A673 (cell line): ENCODE measurements at regions not wholly inside any gene's neighbourhood (a gene's known extent, or its start where the extent isn't known, plus 50 kb on each side); places are given as distances from the start of the nearest gene placed in this dataset.

Source experiments
- BruUV-seq: library from RNA; stranded (reverse); fragments of 400-500 nt; replicated peaks from 2 replicates; lab custom pipeline; 2021; lab: Mats Ljungman, UMichigan
- CTCF ChIA-PET: fragments of 300-600 bp; sonication (Branson Sonifier 250); formaldehyde crosslinking; loops from one replicate; lab custom pipeline; 2022; ENCODE audit warnings: antibody characterized with exemption; lab: Charles Lee
- POLR2A ChIA-PET: fragments of 300-600 bp; sonication (Branson Sonifier 250); formaldehyde crosslinking; loops from one replicate; lab custom pipeline; 2022; ENCODE audit warnings: antibody characterized with exemption; ENCODE audit not compliant: low non-redundant PET; lab: Charles Lee
- DNase-seq: peaks from one replicate; pipeline ENCODE4 v3.0.0-alpha.2; 2015; ENCODE audit warnings: low spot score
- H3K27ac ChIP-seq: fragments of 200-600 bp; sonication (generic); 2 replicates; pipeline ENCODE4 v1.5.1; 2016; ENCODE audit warnings: mixed run types, low read depth, mild to moderate bottlenecking, mixed read lengths, antibody characterized with exemption, low read length; ENCODE audit not compliant: poor library complexity, severe bottlenecking
- H3K27me3 ChIP-seq: fragments of 200-600 bp; sonication (generic); replicated peaks from 2 replicates; pipeline ENCODE4 v1.6.1; 2017; ENCODE audit warnings: mixed run types, low read depth, mild to moderate bottlenecking, mixed read lengths, antibody characterized with exemption, low read length; ENCODE audit not compliant: insufficient read depth, poor library complexity
- H3K36me3 ChIP-seq: fragments of 200-600 bp; sonication (generic); 2 replicates; pipeline ENCODE4 v1.6.1; 2016; ENCODE audit warnings: mixed run types, mild to moderate bottlenecking, mixed read lengths, antibody characterized with exemption, low read length; ENCODE audit not compliant: insufficient read depth, poor library complexity, severe bottlenecking
- H3K4me1 ChIP-seq: fragments of 200-600 bp; sonication (generic); 2 replicates; pipeline ENCODE4 v1.6.1; 2017; ENCODE audit warnings: mixed run types, mild to moderate bottlenecking, mixed read lengths, antibody characterized with exemption, low read length; ENCODE audit not compliant: insufficient read depth, poor library complexity, severe bottlenecking
- H3K4me3 ChIP-seq: fragments of 200-600 bp; sonication (generic); 2 replicates; pipeline ENCODE4 v1.5.1; 2016; ENCODE audit warnings: low read depth, mixed run types, mild to moderate bottlenecking, mixed read lengths, low read length; ENCODE audit not compliant: poor library complexity, severe bottlenecking
- H3K9me3 ChIP-seq: fragments of 200-600 bp; sonication (generic); 2 replicates; pipeline ENCODE4 v1.6.1; 2016; ENCODE audit warnings: mixed run types, low read depth, mild to moderate bottlenecking, mixed read lengths, antibody characterized with exemption, low read length; ENCODE audit not compliant: poor library complexity, severe bottlenecking
- EZH2 ChIP-seq: fragments of 200-600 bp; sonication (generic); IDR thresholded peaks from 2 replicates; pipeline ENCODE4 v1.6.1; 2017; ENCODE audit warnings: borderline replicate concordance, low read depth, mild to moderate bottlenecking, mixed read lengths, antibody characterized with exemption, low read length; ENCODE audit not compliant: poor library complexity, severe bottlenecking
- intact Hi-C: fragments of 100-400 bp; cut with micrococcal nuclease; formaldehyde crosslinking; loops from one replicate; pipeline ENCODE4 v1.10.0; 2022; ENCODE audit not compliant: unreplicated experiment
- TF ChIP-seq, protein P1 (sequence below): fragments of 300-800, 200-600 bp; sonication (generic); conservative IDR thresholded peaks from 2 replicates; pipeline ENCODE4 v1.5.1; 2017; ENCODE audit warnings: low read depth, mild to moderate bottlenecking, antibody characterized with exemption, low read length, moderate library complexity, mixed read lengths

DNA sequence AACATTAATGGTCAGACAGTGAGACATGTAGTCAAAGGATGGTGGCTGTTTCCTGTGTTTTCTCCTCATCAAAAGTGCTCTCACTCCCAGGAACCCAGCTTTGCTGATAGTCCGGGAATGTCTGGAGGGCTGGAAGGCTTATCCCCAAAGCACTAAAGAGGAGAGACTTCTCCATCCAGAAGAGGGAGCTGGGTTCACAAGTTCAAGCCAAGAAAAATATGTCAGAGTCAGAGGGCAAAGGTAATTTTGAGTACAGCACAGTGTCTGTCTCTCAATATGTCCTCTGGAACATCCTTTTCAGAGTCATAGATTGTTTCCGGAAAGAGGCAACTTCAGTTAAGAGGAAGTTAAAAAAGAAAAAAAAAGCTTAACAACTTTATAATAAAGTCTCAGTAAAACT lies 281.5 kb upstream of the PHYHIPL start:
- no TSS peak for BruUV-seq
- Histone ChIP-seq H3K9me3 (no peaks in the 10 kb centered on the region), H3K4me3 (no peak overlapping the region), H3K27me3 (peaks cover 4% of the 10 kb centered on the region), H3K27ac (no peak overlapping the region), H3K4me1 (no peaks in the 10 kb centered on the region), H3K36me3 (no peaks in the 10 kb centered on the region)
- no peak for DNase-seq
- no peak for TF ChIP-seq EZH2
- TF ChIP-seq, protein P1, sequence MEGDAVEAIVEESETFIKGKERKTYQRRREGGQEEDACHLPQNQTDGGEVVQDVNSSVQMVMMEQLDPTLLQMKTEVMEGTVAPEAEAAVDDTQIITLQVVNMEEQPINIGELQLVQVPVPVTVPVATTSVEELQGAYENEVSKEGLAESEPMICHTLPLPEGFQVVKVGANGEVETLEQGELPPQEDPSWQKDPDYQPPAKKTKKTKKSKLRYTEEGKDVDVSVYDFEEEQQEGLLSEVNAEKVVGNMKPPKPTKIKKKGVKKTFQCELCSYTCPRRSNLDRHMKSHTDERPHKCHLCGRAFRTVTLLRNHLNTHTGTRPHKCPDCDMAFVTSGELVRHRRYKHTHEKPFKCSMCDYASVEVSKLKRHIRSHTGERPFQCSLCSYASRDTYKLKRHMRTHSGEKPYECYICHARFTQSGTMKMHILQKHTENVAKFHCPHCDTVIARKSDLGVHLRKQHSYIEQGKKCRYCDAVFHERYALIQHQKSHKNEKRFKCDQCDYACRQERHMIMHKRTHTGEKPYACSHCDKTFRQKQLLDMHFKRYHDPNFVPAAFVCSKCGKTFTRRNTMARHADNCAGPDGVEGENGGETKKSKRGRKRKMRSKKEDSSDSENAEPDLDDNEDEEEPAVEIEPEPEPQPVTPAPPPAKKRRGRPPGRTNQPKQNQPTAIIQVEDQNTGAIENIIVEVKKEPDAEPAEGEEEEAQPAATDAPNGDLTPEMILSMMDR = no peak
- ChIA-PET CTCF (no interaction called here), POLR2A (no interaction called here)
- intact Hi-C loops = no loop called here

DNA sequence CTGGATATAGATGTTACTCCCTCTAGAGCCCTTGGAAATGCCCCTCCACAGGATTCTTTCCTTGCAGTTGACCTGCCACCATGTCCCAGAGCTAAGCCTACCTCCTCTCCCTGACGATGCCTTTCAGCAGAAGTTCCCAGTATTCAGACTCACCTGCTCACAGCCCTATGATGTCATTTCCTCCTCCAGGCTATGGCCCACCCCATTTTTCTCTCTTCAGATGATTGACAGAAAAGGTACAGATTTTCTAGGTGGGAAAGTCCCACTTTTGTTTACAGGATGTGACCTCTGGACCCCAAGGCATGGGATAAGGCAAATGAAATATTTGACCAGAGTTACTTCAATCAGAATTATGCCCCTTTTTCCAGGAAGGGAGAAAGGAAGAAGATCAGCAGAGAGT lies 280.2 kb upstream of the PHYHIPL start:
- CTCF ChIA-PET = no interaction called here
- BruUV-seq = no TSS peak
- peaks cover 4% of the 10 kb centered on the region for H3K27me3 ChIP-seq
- no peak overlapping the region for H3K4me3 ChIP-seq
- H3K9me3 ChIP-seq = no peaks in the 10 kb centered on the region
- H3K4me1 ChIP-seq = no peaks in the 10 kb centered on the region
- DNase-seq = no peak
- no peaks in the 10 kb centered on the region for H3K36me3 ChIP-seq
- no peak overlapping the region for H3K27ac ChIP-seq
- intact Hi-C loops = no loop called here
- TF ChIP-seq, protein P1 = no peak
- no peak for TF ChIP-seq EZH2
- POLR2A ChIA-PET = no interaction called here

DNA sequence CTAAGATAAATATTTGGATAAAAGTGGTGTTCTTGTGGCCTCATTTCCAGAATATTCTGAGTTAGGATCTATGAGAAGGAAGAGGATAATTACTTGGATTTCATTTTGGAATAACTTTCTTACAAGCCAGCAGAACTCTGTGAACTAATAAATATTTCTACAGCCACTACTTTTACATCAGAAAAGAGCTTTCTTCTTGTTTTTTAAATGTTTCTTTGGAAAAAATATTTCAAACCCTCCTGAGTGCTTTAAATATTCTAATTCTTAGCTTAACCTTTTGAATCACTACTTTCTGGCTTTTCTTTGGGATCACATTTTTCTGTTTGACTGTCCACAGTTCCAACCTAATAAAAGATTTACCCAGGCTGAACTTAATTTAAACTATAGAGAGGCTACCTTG lies 279.2 kb upstream of the PHYHIPL start:
- DNase-seq = no peak
- TF ChIP-seq, protein P1 = no peak
- TF ChIP-seq EZH2 = no peak
- H3K36me3 ChIP-seq = no peaks in the 10 kb centered on the region
- no peak overlapping the region for H3K4me3 ChIP-seq
- POLR2A ChIA-PET = no interaction called here
- H3K9me3 ChIP-seq = no peaks in the 10 kb centered on the region
- intact Hi-C loops = no loop called here
- CTCF ChIA-PET = no interaction called here
- BruUV-seq = no TSS peak
- H3K4me1 ChIP-seq = no peaks in the 10 kb centered on the region
- H3K27ac ChIP-seq = no peak overlapping the region
- no peaks in the 10 kb centered on the region for H3K27me3 ChIP-seq
